Esophagus squamous epithelium (tissue), 5 donors: ENCODE measurements at regions not wholly inside any gene's neighbourhood (a gene's known extent, or its start where the extent isn't known, plus 50 kb on each side); places are given as distances from the start of the nearest gene placed in this dataset.

Source experiments
- DNase-seq: peaks from one replicate; lab custom pipeline; 2025; lab: John Stamatoyannopoulos, UW
- H3K27ac ChIP-seq, 4 donors: fragments of 200-600 bp; sonication (generic); one replicate each; pipeline ENCODE4 v1.5.1; 2016 to 2019; ENCODE audit warnings: mild to moderate bottlenecking in 1 of 4
- H3K27me3 ChIP-seq, 4 donors: fragments of 200-600 bp; sonication (generic); 1 replicate in 3 of 4; 2 replicates in 1 of 4; pipeline versions ENCODE4 v1.5.1 to v1.6.0; 2017 to 2021; ENCODE audit warnings: antibody characterized with exemption in 1 of 4
- H3K36me3 ChIP-seq, 3 donors: fragments of 200-600 bp; sonication (generic); one replicate each; pipeline ENCODE4 v1.5.1; 2016 to 2019
- H3K4me1 ChIP-seq, 3 donors: fragments of 200-600 bp; sonication (generic); one replicate each; pipeline ENCODE4 v1.5.1; 2017 to 2019
- H3K4me3 ChIP-seq, 4 donors: fragments of 200-600 bp; sonication (generic); 1 replicate in 3 of 4; 2 replicates in 1 of 4; pipeline ENCODE4 v1.5.1; 2016 to 2019; ENCODE audit warnings: mild to moderate bottlenecking in 2 of 4, moderate library complexity in 1 of 4
- H3K9me3 ChIP-seq, 3 donors: fragments of 200-600 bp; sonication (generic); one replicate each; pipeline ENCODE4 v1.5.1; 2016 to 2019
- POLR2A ChIP-seq, 4 donors: fragments of 450-650 bp; IDR thresholded peaks; one replicate each; pipeline ENCODE4 v1.6.1; 2017; ENCODE audit warnings: antibody characterized with exemption in 4 of 4, mild to moderate bottlenecking in 4 of 4, moderate library complexity in 3 of 4
- whole genome bisulfite sequencing, 2 donors: methylation state at CpG; one replicate each; pipeline ENCODE4 v1.1.5; 2018; 5-methylcytosine and 5-hydroxymethylcytosine counted together
- intact Hi-C: fragments of 100-400 bp; cut with DNase I; formaldehyde crosslinking; loops from one replicate; pipeline ENCODE4 v1.15.0; 2022
- small RNA-seq, 4 donors: library from RNA; depleted of rRNA; stranded (forward); fragments of <200 nt; gene quantifications; one replicate each; pipeline ENCODE3, GENCODE V24; 2016
- TF ChIP-seq, protein P1 (sequence below), 6 experiments: fragments of 450-650 bp in 4 of 6; fragments of 200-600 bp in 2 of 6; sonication (generic) in 2 of 6; IDR thresholded peaks; one replicate each; pipeline ENCODE4 v1.5.1; 2016 to 2019; ENCODE audit warnings: antibody characterized with exemption in 6 of 6, mild to moderate bottlenecking in 4 of 6, moderate library complexity in 4 of 6
- donor health status: DM: yes; HTN: yes; CAD: no.

DNA sequence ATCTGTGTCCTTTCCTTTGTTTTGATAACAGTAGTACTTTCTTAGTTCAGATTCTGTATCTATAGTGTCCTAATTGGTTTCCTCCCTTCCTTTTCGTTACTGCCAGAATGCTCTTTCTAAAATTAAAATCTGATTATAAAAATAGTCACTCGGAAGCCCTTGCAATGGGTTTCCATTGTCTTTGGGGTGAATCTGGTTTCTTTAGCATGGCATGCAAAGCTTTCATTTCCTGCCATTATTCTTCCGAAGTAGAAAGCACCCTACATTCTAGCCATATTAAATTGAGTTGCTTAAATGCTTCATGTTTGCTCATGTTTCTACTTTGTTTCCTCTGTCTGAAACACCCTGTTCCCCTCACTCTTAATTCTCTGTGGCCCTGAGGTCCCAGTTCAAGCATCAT, 53.2 kb upstream of the MACF1 start:
- H3K9me3 ChIP-seq, result no peaks in the 10 kb centered on the region
- TF ChIP-seq, protein P1, sequence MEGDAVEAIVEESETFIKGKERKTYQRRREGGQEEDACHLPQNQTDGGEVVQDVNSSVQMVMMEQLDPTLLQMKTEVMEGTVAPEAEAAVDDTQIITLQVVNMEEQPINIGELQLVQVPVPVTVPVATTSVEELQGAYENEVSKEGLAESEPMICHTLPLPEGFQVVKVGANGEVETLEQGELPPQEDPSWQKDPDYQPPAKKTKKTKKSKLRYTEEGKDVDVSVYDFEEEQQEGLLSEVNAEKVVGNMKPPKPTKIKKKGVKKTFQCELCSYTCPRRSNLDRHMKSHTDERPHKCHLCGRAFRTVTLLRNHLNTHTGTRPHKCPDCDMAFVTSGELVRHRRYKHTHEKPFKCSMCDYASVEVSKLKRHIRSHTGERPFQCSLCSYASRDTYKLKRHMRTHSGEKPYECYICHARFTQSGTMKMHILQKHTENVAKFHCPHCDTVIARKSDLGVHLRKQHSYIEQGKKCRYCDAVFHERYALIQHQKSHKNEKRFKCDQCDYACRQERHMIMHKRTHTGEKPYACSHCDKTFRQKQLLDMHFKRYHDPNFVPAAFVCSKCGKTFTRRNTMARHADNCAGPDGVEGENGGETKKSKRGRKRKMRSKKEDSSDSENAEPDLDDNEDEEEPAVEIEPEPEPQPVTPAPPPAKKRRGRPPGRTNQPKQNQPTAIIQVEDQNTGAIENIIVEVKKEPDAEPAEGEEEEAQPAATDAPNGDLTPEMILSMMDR (IDR thresholded peaks at IDR 0.05), result no peak
- TF ChIP-seq POLR2A (IDR thresholded peaks at IDR 0.05), result no peak
- H3K36me3 ChIP-seq, result no peaks in the 10 kb centered on the region
- intact Hi-C loops, result no loop called here
- no peaks in the 10 kb centered on the region for H3K27me3 ChIP-seq
- no peak overlapping the region for H3K27ac ChIP-seq
- no peak for DNase-seq
- 77 to 80% methylated on average over 3 of the region's 3 CpGs for WGBS, 2 donors
- H3K4me3 ChIP-seq, result no peak overlapping the region
- H3K4me1 ChIP-seq, result peaks cover 13 to 40% (median 32%) of the 10 kb centered on the region in 3 donors

DNA sequence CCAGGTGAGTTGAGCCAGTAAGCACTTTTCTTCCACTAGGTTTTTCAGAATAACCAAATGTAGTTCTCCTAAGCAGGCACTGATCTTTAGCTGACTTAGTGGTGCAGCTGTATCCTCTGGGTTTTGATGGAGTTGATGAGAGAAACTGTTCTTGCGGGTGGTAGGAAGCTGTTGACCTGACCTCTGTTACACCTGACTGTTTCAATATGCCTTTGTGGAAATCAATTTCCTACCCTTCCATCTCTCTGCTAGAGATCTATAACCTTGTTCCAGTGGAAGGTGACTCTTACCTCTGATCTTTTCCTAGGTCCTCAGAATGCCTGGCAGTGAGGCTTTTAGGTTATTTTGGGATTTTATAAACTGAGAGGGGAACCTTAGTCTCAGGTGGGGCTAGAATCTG, 51.6 kb upstream of the MACF1 start:
- WGBS, 2 donors, result 75 to 78% methylated on average over 1 of the region's 1 CpG
- Histone ChIP-seq H3K4me1 (peaks cover 17 to 51% (median 33%) of the 10 kb centered on the region in 3 donors), H3K27me3 (no peaks in the 10 kb centered on the region), H3K36me3 (no peaks in the 10 kb centered on the region), H3K9me3 (no peaks in the 10 kb centered on the region), H3K27ac (no peak overlapping the region), H3K4me3 (no peak overlapping the region)
- no peak for TF ChIP-seq POLR2A (IDR thresholded peaks at IDR 0.05)
- TF ChIP-seq, protein P1 (IDR thresholded peaks at IDR 0.05), result no peak
- intact Hi-C loops, result no loop called here
- DNase-seq, result no peak

DNA sequence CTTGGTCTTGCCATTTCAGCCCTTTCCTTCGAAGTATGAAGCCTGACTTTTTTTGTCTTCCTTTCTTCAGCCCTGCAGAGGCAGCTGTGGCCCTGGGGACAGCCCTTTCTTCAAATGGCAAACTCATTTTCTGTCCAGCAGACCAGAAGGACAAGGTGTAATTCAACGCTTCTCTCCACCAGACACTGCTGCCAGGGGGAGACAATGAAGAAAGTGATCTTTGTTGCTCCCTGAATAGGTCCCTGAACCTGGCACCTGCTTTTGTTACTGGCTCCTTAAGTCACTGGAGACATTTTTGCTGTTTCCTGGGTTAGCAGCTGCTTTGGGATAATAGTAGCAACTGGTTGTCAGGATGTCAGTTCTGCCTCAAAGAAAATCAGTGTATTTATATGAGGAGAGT, 50.8 kb upstream of the MACF1 start:
- DNase-seq, result no peak
- Histone ChIP-seq H3K27me3 (no peaks in the 10 kb centered on the region), H3K4me1 (peaks cover 22 to 59% (median 40%) of the 10 kb centered on the region in 3 donors), H3K4me3 (no peak overlapping the region), H3K9me3 (no peaks in the 10 kb centered on the region), H3K36me3 (no peaks in the 10 kb centered on the region), H3K27ac (peak overlapping the region in 1 of 4 donors; percentile 64)
- WGBS, 2 donors, result 75 to 83% methylated on average over 2 of the region's 2 CpGs
- no peak for TF ChIP-seq POLR2A (IDR thresholded peaks at IDR 0.05)
- TF ChIP-seq, protein P1 (IDR thresholded peaks at IDR 0.05), result no peak
- intact Hi-C loops, result no loop called here

DNA sequence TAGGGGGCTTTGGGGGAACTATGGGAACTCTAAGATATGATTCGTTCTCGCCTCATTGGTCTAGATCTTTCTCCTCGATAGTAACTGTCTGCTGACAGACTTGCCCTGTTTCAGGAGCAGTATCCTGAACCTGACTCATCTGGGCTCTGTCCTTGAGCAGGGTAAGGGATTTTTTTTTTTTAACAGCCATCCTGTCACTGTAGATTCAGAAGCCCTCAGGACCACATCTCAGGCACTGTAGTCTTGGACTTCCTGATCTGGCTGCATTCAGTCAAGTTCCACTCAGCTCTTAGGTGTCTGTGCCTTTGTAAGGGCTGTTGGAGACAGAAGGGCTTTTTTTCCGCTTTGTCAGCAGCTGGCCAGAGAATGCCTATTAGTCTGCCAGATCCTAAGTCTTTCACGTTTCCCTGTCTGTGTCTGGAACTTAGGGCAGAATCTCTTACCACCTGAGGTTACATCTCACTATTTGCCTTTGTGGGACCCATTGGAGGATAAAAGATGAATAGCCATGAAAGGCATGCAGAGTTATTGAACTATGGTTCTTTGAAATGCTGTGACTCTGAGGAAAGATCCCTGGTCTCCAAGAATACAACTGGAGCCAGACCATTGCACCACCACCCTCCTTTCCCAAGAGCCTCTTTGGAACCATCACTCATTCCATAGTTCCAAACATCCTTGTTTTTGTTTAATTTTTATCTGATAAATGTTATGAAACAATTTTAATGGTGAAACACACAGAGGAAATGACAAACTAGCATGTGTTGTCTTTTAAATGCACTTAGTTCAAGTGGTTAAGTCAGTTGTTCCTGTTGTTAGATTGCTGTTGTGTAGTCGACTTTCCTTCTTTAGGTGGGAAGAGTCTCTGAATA, 49.7 kb upstream of the MACF1 start:
- peaks cover 29 to 70% (median 51%) of the 10 kb centered on the region in 3 donors for H3K4me1 ChIP-seq
- 48 to 62% methylated on average over 6 of the region's 6 CpGs for WGBS, 2 donors
- intact Hi-C loops, result no loop called here
- peak overlapping the region; percentile 46 to 74 (median 55) for H3K27ac ChIP-seq
- DNase-seq, result no peak
- TF ChIP-seq POLR2A (IDR thresholded peaks at IDR 0.05), result no peak
- TF ChIP-seq, protein P1 (IDR thresholded peaks at IDR 0.05), result no peak
- H3K4me3 ChIP-seq, result no peak overlapping the region
- H3K9me3 ChIP-seq, result no peaks in the 10 kb centered on the region
- H3K36me3 ChIP-seq, result no peaks in the 10 kb centered on the region
- H3K27me3 ChIP-seq, result no peaks in the 10 kb centered on the region

Small RNAs in the stretch of these regions (small RNA-seq; reads per million reads assigned to genes)
- 0 reads per million in 4 donors for gene RNA5SP44
- gene RNU6-608P, result 0 reads per million in 4 donors
